GM06990 (cell line): ENCODE measurements at regions not wholly inside any gene's neighbourhood (a gene's known extent, or its start where the extent isn't known, plus 50 kb on each side); places are given as distances from the start of the nearest gene placed in this dataset.

ENCODE experiments used
- DNase-seq: peaks from one replicate; pipeline ENCODE4 v3.0.0-alpha.2; 2011; ENCODE audit not compliant: insufficient read length; ENCODE audit errors: extremely low read depth
- H3K27me3 ChIP-seq: replicated peaks from 2 replicates; pipeline ENCODE4 v1.6.0; 2011; ENCODE audit warnings: low read length; ENCODE audit not compliant: control insufficient read depth, insufficient read depth
- H3K36me3 ChIP-seq: 2 replicates; pipeline ENCODE4 v1.5.1; 2011; ENCODE audit warnings: low read length; ENCODE audit not compliant: control insufficient read depth, insufficient read depth
- H3K4me3 ChIP-seq: replicated peaks from 2 replicates; pipeline ENCODE4 v1.5.1; 2011; ENCODE audit warnings: low read depth, mild to moderate bottlenecking, control low read depth, low read length
- CTCF ChIP-seq: IDR thresholded peaks from 2 replicates; pipeline ENCODE4 v1.5.1; 2011; ENCODE audit warnings: low read length, control low read depth, mild to moderate bottlenecking, inconsistent platforms; ENCODE audit not compliant: insufficient read depth, poor library complexity, severe bottlenecking

GRCh38 chr14:36428350-36428749, 91.7 kb downstream of the NKX2-1 start:
- H3K36me3 ChIP-seq, result no peaks in the 10 kb centered on the region
- DNase-seq, result no peak
- TF ChIP-seq CTCF, result no peak
- H3K27me3 ChIP-seq, result no peaks in the 10 kb centered on the region; the same call in 1 of the 2 replicates
- H3K4me3 ChIP-seq, result no peak overlapping the region

GRCh38 chr14:36426836-36427235, 93.2 kb downstream of the NKX2-1 start:
- no peaks in the 10 kb centered on the region for H3K36me3 ChIP-seq
- H3K27me3 ChIP-seq, result no peaks in the 10 kb centered on the region; the same call in 1 of the 2 replicates
- no peak for TF ChIP-seq CTCF
- no peak overlapping the region for H3K4me3 ChIP-seq
- DNase-seq, result no peak

GRCh38 chr14:36426113-36426512, 93.9 kb downstream of the NKX2-1 start:
- TF ChIP-seq CTCF, result no peak
- no peak overlapping the region for H3K4me3 ChIP-seq
- no peak for DNase-seq
- H3K27me3 ChIP-seq, result no peaks in the 10 kb centered on the region; the same call in 1 of the 2 replicates
- H3K36me3 ChIP-seq, result no peaks in the 10 kb centered on the region

GRCh38 chr14:36424478-36425102, 95.4 kb downstream of the NKX2-1 start:
- no peak for TF ChIP-seq CTCF
- DNase-seq, result no peak
- H3K4me3 ChIP-seq, result no peak overlapping the region
- no peaks in the 10 kb centered on the region for H3K36me3 ChIP-seq
- no peaks in the 10 kb centered on the region; the same call in 1 of the 2 replicates for H3K27me3 ChIP-seq

- H3K4me3 ChIP-seq, result no peak overlapping the region
- H3K27me3 ChIP-seq, result no peaks in the 10 kb centered on the region; the same call in 1 of the 2 replicates
- no peaks in the 10 kb centered on the region for H3K36me3 ChIP-seq
- no peak for TF ChIP-seq CTCF
- no peak for DNase-seq
Observed at GRCh38 chr14:36423430-36423829, 96.6 kb downstream of the NKX2-1 start.

GRCh38 chr14:36420149-36420687, 99.8 kb upstream of the MBIP start:
- no peak overlapping the region for H3K4me3 ChIP-seq
- no peaks in the 10 kb centered on the region for H3K27me3 ChIP-seq
- no peak for TF ChIP-seq CTCF
- no peaks in the 10 kb centered on the region for H3K36me3 ChIP-seq
- no peak for DNase-seq
